Effector CD4-positive, alpha-beta T cell (primary cell): ENCODE measurements at regions not wholly inside any gene's neighbourhood (a gene's known extent, or its start where the extent isn't known, plus 50 kb on each side); places are given as distances from the start of the nearest gene placed in this dataset.
"Not testable (repeated sequence)": the region's sequence is repeated elsewhere in the genome, so short reads cannot be mapped to it uniquely, and the experiment has no call there.

Experiments
- DNase-seq: peaks from one replicate; pipeline ENCODE4 v3.0.0-alpha.2; 2020

DNA sequence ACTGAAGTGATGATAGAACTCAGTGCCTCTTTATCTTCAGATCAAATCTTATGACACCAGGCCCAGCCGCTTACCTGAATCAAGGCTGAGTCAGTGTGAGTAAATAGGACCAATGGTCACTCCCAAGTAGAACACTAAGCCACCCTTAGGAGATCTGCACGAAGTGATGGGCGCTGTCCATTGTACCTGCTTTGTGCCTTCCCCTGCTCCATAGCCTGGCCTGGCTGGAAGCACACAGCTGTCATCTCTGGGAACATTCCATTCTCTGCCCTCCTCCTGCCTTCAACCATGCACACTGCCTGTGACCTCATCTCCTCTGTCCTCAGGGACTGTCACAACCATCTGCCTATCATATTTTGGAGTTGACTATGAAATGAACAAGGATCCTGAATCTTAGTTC is 279.5 kb upstream of the ASIC2 start:
- no peak for DNase-seq

DNA sequence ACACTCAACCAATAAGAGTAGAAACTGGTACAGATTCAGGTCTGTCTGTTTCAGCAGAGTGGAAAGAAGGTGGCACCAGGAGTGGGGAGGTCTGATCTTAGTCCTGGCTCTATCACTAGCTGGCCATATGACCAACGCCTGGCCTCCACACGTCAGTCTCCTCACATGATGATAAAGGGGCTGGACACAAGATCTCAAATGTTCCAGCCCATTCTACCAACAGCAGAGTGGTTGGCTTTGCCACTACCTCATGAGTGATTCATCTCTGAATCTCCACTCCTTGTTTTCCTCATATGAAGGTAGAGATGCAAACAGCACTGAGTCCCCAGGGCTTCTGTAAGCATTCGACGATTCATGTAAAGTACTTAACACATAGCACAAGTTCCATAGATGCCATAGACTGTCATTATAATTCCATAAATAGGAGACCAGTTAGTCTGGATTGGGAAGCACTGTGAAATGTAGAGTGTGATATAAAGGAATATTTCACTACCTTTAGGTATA is 281.9 kb upstream of the ASIC2 start:
- DNase-seq = no peak

DNA sequence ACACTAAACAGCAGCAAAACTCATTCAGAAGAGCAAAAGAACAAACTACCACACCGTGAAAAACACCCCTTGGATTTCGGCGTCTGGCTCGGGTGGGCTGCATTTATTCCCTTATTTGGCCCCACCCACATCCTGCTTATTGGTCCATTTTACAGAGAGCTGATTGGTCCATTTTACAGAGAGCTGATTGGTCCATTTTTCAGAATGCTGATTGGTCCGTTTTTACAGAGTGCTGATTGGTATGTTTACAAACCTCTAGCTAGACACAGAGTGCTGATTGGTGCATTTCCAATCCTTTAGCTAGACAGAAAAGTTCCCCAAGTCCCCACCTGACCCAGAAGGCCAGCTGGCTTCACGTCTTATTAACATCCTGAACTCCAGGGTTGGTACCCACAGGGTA is 286.6 kb upstream of the ASIC2 start:
- DNase-seq = not testable (repeated sequence)

DNA sequence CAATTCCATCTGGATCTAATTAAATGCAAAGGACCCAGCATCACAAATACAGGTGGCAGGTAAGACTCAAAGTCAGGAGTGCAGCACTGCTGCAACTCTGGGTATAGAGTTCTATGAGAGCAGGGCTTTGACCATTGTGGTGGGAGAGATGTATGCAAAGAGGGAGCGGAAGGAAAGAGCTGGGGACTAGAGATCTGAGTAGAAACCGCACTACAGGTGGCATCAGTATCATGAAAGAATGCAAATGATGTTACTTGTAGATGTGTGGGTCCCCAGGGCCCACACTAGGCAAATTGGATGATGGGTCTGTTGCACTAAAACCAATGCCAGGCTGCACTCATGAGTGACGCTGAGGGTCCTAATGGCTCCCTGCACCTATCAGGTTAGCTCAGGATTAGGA is 287.1 kb upstream of the ASIC2 start:
- no peak for DNase-seq

DNA sequence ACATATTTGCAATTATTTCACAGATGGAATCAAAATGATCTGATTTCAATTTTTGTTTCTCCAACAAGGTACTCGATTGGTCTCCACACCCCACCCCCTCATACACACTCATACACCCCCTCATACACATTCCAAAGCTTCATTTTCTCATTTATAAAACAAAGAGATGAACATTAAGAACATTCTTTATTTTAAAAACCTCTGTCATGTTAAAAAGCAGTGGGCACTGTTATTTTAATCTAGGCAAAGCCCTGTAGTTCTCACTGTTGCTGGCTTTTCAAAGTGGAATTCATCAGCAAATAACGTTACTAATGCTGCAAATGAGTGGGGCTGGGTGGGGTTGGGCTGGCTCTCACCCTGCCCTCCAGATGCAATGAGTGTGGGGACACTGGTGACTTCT is 289.6 kb upstream of the ASIC2 start:
- no peak for DNase-seq

DNA sequence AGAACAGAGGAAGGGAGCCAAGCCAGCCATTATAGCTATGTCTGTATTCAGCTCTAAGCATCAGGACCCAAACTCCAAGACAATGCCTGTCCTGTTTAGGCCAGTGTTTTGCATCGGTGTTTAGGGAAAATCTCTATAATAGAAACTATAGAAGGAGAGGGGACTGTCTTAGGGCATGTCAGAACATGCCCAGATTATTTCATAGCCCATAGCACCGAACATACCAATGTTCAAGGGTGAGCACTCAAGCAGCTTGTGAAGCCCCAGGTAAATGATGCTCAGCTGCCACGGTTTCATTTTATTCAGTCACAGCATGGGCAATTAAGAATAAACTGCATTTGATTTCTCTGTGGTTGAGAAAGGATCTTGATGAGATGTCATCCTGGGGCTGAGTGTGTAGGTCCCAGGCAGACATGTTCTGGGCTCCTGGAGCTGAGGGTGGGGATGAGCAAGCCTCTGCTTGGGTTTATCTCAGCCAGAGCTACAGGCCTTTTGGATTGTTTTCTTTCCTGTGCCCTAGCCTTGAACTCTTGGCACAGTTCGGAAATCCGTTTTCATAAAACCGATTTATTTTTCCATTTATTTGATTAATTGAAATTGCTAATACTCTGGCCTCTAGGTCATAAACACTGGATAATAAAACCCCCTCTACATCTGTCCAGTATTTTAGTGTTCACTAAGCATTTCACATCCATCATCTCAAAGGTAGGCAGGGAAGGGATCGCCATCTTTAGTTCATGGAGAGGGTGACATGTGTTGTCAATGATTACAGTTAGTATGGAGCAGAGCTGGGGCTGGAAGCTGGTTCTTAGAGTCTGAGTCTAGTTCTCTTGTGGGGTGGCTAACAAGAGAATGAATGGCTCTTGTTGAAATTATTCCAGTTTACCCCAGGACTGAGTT is 290.7 kb upstream of the ASIC2 start:
- DNase-seq = no peak

DNA sequence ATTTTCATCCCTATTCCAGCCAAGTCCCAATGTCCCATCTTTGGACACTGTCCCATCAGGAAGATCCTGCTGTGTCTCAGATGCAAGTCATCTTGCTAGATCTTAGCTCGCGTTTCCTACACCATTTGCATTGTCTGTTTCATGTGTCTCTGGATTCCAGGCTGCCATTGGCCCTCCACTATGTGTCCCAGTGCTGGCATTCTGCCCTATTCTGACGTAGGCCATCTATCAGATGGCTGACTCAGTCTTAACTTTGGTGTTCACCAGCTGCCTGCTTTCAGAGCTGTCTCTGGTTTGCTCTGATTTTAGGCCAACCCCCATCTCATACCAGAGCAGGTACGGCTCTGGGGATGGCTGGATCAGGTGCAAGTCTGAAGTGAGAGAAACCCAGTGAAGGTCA is 300.9 kb upstream of the ASIC2 start:
- DNase-seq = no peak

DNA sequence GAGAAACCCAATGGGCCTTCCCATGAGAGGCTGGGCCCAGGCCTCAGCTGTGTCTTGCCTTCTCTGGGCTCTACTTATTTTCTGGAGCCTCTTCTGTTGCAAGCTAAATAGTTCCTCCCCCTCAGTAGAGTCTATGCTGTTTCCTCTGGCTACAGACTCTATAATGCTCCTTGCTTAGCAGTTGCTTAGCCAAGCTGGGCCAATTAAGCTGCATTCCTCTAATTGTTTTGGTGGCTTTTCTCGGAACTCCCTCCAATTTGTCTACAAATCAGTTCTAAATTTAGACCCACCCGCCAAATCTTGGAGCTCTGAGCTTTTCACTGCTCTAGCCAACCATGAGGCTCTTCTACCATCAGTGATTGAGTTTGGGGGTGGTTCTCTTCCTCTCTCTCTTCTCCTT is 302.7 kb upstream of the ASIC2 start:
- no peak for DNase-seq

DNA sequence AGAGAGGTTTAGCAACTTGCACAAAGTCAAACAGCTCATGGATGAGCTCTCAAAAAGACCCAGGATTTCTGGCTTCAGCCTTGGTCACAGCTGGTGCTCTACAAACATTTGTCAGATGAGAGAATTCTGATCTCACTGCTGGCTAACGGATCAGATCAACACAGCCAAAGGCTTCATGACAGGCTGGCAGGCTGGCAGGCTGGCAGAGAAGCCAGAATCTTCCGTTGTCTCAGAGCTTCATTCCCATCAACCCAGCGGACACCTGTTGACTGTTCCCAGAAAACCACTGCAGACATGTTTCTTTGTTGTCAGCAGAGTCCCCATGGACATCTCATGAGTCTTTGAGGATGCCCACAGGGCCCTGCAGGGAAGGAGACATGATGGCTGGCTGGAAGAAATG is 303.8 kb upstream of the ASIC2 start:
- DNase-seq = no peak

DNA sequence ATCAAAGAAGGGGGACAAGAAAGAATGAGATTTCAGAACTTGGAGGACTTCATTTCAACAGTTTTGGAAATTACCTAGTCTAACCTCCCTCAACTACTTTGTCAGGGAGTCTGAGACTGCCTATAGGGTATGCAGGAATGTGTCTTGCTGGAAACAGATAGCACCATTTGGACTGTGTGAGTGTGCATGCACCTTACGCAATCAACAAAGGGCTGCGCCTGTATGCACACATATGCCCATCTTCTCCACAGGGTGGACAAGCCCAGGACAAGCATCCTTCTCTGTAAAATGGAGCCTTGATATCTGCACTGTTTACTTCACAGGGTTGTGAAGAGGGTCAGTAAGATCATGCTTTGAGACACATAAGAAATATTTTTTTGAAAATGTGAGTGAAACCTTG is 305.7 kb upstream of the ASIC2 start:
- no peak for DNase-seq

DNA sequence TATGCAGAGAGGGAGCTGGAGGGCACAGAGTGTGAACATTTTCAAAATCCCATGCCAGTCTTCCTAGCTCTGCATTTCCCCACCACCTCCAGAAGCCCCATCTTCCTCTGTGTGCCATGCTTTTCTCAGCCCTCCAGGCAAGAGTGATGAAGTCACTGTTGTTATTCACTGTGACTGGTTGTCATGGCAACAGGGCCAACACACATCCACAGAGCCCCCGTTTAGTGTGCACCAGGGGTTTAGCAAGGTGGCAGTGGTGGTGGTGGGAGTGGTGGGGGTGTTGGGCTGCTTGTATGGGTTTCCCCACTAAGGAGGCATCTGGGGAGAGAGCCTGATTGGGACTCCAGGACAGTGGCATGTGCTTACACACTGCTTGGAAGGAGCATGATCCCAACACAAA is 309.9 kb upstream of the ASIC2 start:
- no peak for DNase-seq

DNA sequence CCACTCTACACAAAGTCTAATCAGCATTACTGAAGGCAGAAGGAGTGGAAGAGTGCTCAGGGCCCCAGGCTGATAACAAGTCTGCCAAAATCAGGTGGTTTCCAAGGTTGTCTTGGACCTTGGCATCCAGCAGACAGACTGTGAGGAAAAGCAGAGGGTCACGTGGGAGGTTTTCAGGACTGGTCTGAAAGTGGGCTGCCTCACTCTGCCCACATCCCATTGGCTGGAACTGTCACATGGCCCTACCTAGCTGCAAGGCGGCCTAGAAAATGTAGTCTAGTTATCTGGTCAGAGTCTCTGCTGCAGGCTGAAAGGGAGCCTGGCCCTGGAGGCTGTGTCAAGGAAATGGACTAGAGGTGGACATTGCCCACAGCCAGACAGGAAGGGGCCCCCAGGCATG is 310.7 kb upstream of the ASIC2 start:
- no peak for DNase-seq

DNA sequence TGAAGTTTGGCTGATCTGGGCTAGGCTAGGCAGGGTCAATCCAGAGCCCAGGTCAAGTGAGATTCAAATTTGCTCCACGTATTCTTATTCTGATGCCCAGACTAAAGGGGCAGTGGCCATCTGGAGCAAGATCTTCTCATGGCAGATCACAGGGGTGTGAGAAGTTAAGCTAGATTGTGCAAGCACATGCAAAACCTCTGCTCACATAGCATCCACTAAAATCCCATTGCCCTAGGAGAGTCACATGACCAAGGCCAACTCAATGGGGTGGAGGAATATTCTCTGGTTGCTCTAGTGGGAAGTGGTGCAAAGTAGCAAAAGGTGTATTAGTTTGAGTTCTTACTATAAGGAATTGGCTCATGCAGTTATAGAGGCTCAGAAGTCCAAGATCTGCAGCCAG is 318.4 kb upstream of the ASIC2 start:
- DNase-seq = no peak

DNA sequence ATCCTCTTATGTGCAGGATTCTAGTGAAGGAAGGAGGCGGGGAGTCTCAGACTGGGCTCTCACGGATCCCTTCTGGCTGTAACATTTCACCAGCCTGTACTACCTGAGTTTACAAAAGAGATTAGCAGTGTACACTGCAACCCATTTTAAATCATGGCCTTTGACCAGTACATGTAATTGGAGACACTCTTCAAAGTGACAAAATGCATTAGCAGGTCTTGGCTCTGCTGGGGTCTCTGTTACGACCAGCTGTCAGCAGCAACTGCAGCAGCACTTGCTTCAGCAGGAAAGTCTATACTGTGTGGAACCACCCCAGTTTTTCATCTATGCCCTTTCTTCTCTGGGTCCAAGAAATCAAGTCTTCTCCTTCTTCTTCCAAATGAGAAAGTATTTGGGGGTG is 322.8 kb upstream of the ASIC2 start:
- DNase-seq = no peak

DNA sequence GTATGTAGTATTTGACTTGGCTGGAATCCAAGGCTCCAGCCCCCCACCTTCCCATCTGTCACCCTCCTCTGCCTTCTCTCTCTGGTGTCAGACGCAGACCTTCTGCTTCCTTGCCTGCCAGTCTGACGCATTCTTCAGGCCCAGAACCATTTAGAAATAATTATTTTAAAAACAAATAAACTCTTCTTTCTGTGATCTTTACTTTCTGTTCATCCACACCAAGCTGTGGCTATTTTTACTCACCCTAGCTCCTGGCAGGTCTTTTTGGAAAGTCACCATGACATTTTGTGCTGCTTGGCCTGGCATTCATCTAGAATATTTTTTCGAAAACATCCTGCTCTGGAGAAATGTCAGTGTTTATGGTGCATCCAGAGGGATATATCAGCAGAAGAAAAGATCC is 330.7 kb upstream of the ASIC2 start:
- no peak for DNase-seq

DNA sequence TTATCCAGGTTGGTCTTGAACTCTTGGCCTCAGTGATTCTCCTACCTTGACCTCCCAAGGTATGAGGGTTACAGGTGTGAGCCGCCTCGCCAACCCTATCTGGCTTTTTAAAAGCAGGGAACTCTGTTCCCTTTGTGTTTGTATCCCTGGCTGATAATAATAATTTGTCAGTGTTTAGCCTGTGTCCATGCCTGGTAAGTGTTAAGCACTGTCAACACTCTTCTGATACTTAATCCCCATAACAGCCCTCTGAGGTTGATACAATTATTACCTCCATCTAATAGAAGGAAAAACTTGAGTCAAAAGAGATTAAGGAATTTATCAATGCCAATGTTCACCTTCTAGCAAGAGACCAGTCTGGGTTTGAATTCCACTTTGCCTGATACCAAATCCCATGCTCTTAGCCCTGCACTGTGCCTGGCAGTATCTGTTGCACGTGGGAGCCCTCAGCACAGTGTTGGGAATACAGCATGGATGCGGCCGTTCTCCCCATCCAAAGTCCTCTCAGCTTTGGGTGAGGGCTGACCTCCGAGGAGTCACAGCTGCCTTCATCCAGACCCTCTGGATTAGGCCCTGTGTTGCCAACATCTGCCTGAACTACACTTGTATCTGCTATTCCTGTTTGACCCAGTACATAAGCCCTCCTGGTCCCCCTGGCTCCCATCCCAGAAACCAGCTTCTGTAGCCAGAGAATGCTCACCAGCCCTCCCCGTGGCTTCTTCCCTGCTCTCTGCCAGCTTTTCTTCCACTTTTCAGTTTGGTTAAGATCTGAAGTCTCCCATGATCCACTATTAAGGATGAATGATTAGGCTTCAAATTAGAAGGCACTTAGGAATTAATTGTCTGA is 335.6 kb upstream of the ASIC2 start:
- DNase-seq = no peak

DNA sequence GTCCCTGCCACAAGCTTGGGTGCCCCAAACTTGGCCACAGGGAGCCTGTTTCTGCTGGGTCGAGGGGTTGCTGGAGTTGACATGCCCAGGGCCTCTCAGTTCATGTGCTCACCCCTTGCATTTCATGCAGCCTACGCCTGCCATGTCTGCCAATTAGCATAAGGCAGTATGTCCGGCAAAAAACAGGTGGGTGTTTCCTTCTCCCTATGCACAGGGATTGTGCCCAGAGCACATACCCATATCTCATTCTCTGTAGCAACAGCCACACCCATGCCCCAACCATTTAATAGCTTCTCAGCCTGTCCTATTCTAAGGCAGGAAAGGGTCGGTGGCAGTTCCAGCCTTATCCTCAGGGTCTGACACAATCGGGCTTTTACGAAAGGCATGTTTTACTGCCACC is 340.4 kb upstream of the ASIC2 start:
- no peak for DNase-seq

DNA sequence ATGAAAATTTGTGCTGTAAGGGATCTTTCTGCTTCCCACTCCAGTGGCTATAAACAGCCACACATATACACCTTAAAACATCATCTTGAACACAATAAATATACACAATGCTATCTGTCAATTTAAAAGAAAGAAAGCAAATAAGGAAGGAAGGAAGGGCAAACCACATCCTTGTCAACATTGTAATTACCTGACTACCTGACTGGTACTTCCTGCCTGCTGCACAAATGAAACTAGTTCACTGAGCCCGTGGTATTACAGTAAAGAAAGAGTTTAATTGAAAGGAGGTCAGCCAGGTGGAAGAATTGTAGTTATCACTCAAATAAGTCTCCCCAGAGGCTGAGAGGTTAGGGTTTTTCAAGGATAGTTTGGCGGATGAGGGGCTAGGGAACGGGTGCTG is 344.4 kb upstream of the ASIC2 start:
- DNase-seq = no peak

DNA sequence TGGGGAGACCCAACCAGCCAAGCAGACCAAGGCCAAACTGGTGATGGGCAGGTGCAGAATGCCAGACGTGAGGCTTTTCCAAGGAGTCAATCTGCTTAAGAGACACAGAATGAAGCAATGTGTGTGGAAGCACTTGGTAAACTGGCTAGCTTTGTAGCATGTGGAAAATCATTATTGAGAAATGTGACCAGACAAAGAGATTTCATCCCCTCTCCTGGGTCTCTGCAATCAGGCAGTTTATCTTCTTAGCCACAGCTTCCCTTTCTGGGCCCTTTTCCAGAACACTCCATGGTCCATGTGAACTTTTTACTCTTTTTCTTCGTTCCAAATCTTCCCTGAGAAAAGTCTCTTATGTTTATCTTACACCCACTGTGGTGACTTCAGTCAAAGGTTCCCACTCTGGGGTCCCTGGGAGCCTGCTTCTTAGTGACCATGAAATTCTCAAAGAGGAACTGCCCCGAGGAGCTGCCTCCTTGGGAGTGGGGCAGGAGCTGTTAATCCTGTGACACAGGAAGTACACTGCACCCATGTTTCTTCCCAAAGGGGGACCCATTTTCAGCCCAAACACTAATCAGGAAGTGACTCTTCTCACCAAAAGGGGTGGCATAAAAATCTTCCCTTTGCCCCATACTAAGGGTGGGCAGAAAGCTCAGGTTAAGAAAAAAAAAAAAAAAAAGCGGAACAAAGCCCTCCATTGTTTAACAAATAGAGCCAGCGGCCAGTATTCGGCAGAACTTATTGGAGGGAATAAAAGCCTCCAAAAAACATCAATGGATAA is 346.2 kb upstream of the ASIC2 start:
- no peak for DNase-seq

DNA sequence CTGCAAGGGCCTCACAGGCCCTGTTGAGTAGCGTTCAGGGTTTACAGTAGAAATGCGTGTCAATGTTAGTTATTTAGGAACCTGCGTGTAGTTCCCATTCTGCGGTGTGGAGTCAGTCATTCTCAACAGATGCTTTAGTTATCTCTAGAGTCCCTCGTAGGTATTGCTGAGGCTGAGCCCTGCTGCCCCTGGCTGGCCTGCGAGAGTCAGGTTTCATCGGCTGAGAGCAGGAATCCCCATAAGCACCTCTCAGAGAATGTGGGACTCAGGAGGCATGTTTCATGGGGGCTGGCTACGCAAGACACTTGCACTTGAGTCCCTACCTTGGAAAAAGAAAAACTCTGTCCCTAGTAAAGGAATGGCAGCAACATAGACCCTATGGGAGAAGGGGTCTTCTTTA is 347.5 kb upstream of the ASIC2 start:
- no peak for DNase-seq

DNA sequence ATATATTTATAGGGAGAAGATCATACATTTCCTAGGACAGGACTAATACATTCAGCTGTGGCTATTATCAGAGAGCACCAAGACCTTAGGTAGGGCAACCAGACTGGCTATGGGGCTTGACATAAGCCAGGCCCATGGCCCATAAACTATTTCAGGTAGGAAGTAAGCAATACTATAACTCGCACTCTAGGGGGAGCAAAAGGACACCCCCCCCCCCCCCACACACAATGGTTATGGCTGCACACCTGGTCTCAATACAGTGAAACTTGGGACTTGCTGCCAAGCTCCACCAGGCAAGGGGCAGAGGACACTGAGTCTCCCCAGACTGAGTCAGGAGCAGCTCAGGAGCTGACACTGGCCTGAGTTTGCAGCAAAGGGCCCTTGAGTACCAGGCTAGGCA is 348.9 kb upstream of the ASIC2 start:
- no peak for DNase-seq

DNA sequence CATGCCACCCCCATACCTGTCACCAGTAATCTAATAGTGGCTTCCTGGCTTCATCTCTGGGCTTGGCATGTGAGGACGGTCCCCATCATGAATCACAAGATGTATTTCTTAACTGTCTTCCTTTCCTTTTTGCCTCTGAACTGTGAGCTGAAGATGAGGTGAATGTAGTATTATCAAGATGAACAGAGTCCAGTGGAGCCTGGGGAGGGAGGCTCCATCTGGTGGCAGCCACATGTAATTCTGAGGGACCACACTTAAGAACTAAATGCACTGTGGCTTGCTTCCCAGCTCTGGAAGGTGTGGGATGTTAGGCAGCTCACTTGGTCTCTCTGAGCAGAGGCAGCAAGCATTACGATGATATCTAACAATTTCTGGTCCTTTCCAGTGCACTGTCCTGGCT is 354.9 kb upstream of the ASIC2 start:
- DNase-seq = no peak

DNA sequence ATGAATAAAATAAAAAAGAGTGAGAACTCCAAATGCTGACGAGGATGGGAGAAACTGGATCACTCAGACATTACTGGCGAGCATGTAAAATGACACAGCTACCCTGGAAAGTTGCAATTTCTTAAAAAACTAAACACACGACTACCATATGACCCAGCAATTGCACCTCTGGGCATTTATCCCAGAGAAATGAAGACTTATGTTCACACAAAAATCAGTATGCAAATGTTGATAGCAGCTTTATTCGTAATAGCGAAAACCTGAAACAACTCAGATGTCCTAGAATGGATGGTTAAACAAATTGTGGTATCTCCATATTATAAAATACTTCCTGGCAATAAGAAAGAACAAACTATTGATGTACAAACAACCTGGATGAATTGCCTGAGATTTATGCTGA is 357.2 kb upstream of the ASIC2 start:
- DNase-seq = no peak
